ENCODE measurements at regions not wholly inside any gene's neighbourhood (a gene's known extent, or its start where the extent isn't known, plus 50 kb on each side); places are given as distances from the start of the nearest gene placed in this dataset.
"Not testable (repeated sequence)": the region's sequence is repeated elsewhere in the genome, so short reads cannot be mapped to it uniquely, and the experiment has no call there.

DNA sequence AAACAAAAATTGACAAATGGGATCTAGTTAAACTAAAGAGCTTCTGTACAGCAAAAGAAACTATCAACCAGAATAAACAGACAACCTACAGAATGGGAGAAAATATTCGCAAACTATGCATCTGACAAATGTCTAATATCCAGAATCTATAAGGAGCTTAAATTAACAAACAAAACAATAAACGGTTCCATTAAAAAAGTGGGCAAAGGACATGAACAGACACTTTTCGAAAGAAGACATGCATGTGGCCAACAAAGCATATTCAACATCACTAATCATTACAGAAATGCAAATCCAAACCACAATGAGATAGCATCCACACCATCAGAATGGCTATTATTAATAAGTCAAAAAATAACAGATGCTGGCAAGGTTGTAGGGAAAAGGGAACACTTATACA, 50.5 kb upstream of the MED13L start:
- CTCF ChIA-PET, result interaction anchor here (0.7 kb wide), 1 partner anchor 10 kb away, joined by 3 read pairs; no protein-coding TSS in a partner anchor
- H3K9me3 ChIP-seq (ENCODE audit: control insufficient read depth, insufficient read depth, low read depth, low read length); H3K27ac ChIP-seq (ENCODE audit: extremely low read depth, low read depth, low read length); H3K4me3 ChIP-seq (ENCODE audit: low read depth, low read length); POLR2A ChIA-PET; H3K4me1 ChIP-seq (ENCODE audit: control insufficient read depth, insufficient read depth, low read length); H3K36me3 ChIP-seq (ENCODE audit: control insufficient read depth in 2 of 2, insufficient read depth in 1 of 2, low read length in 2 of 2): not testable (repeated sequence)

DNA sequence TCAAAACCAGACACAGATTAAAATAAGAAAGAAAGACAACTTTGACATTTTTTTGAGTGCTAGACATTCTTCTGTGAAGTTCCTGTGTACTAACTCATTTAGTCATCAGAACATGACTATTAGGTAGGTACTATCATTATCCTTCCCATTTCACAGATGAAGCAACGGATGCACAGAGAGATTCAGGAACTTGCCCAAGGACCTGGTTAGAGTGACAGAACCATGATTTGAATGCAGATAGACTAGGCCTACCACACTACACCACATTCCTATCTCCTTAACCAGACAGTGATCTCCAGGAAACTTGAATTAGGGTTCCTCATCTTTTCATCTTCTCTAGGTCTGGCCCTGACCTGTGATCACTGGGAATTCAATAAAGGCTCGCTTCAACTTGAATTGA, 54.4 kb upstream of the MED13L start:
- no peak overlapping the region for H3K4me3 ChIP-seq (ENCODE audit: low read depth, low read length)
- no peaks in the 10 kb centered on the region for H3K4me1 ChIP-seq (ENCODE audit: control insufficient read depth, insufficient read depth, low read length)
- H3K9me3 ChIP-seq (ENCODE audit: control insufficient read depth, insufficient read depth, low read depth, low read length), result no peaks in the 10 kb centered on the region
- no peak overlapping the region for H3K27ac ChIP-seq (ENCODE audit: extremely low read depth, low read depth, low read length)
- no peaks in the 10 kb centered on the region for H3K36me3 ChIP-seq (ENCODE audit: control insufficient read depth in 2 of 2, insufficient read depth in 1 of 2, low read length in 2 of 2)
- TF ChIP-seq ZNF26 (tag by site-specific recombination; IDR thresholded peaks at IDR 0.05) (peak; percentile 26; the same call in 1 of the 2 replicates), ZNF19 (tag by site-specific recombination; IDR thresholded peaks at IDR 0.05; ENCODE audit: low read depth) (no peak)
- POLR2A ChIA-PET, result no interaction called here
- CTCF ChIA-PET, result no interaction called here

GRCh38 chr12:116332705-116333380, 55.4 kb upstream of the MED13L start:
- TF ChIP-seq ZSCAN16 (tag by site-specific recombination; IDR thresholded peaks at IDR 0.05), result no peak
- no peak for TF ChIP-seq IKZF3 (tag by site-specific recombination; IDR thresholded peaks at IDR 0.05)
- no peak for TF ChIP-seq ZNF544 (tag by site-specific recombination; IDR thresholded peaks at IDR 0.05)
- TF ChIP-seq ZBTB49 (tag by site-specific recombination; IDR thresholded peaks at IDR 0.05; ENCODE audit: low read depth), result no peak
- no peak for TF ChIP-seq KLF1 (tag by site-specific recombination; IDR thresholded peaks at IDR 0.05)
- TF ChIP-seq ZNF133 (tag by site-specific recombination; IDR thresholded peaks at IDR 0.05), result no peak
- TF ChIP-seq ZBTB26 (tag by site-specific recombination; optimal IDR thresholded peaks at IDR 0.05), result no peak
- peak; percentile 43 for TF ChIP-seq OSR2 (tag by site-specific recombination; IDR thresholded peaks at IDR 0.05)
- H3K27ac ChIP-seq (ENCODE audit: extremely low read depth, low read depth, low read length), result no peak overlapping the region
- ChIA-PET CTCF (no interaction called here), POLR2A (no interaction called here)
- no peaks in the 10 kb centered on the region for H3K9me3 ChIP-seq (ENCODE audit: control insufficient read depth, insufficient read depth, low read depth, low read length)
- no peaks in the 10 kb centered on the region for H3K36me3 ChIP-seq (ENCODE audit: control insufficient read depth in 2 of 2, insufficient read depth in 1 of 2, low read length in 2 of 2)
- no peak overlapping the region for H3K4me3 ChIP-seq (ENCODE audit: low read depth, low read length)
- no peaks in the 10 kb centered on the region for H3K4me1 ChIP-seq (ENCODE audit: control insufficient read depth, insufficient read depth, low read length)

DNA sequence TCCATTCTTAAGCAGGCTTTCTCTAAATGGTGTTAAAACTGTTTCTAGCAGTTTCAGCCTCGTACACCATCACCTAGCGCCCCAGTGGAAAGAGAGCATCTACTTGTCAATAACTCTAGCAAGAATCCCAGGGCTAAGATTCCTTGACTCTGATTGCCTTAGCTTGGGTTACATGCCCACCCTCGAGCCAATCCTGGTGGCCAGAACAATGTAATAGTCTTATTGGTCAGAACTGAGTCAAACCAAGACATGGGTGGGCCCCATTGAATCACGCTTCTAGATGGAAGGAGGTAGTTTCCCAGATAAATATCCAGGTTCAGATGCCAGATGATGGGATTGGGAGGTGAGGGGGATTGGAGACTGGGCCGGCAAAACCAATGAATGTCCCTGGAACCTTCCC, 55.9 kb upstream of the MED13L start:
- Histone ChIP-seq H3K36me3 (ENCODE audit: control insufficient read depth in 2 of 2, insufficient read depth in 1 of 2, low read length in 2 of 2) (no peaks in the 10 kb centered on the region), H3K9me3 (ENCODE audit: control insufficient read depth, insufficient read depth, low read depth, low read length) (no peaks in the 10 kb centered on the region), H3K27ac (ENCODE audit: extremely low read depth, low read depth, low read length) (no peak overlapping the region), H3K4me1 (ENCODE audit: control insufficient read depth, insufficient read depth, low read length) (no peaks in the 10 kb centered on the region), H3K4me3 (ENCODE audit: low read depth, low read length) (no peak overlapping the region)
- CTCF ChIA-PET, result no interaction called here
- POLR2A ChIA-PET, result no interaction called here
- TF ChIP-seq ZNF660 (tag by site-specific recombination; IDR thresholded peaks at IDR 0.05) (no peak), ZNF184 (tag by site-specific recombination; IDR thresholded peaks at IDR 0.05) (no peak)
